ENCODE measurements at regions not wholly inside any gene's neighbourhood (a gene's known extent, or its start where the extent isn't known, plus 50 kb on each side); places are given as distances from the start of the nearest gene placed in this dataset.
"Not testable (repeated sequence)": the region's sequence is repeated elsewhere in the genome, so short reads cannot be mapped to it uniquely, and the experiment has no call there.

- H3K27me3 ChIP-seq (ENCODE audit: control insufficient read depth, insufficient read depth, low read length, poor library complexity, severe bottlenecking): no peaks in the 10 kb centered on the region
- H3K9ac ChIP-seq (ENCODE audit: extremely low read depth, low read length, poor library complexity, severe bottlenecking): no peak overlapping the region
- H3K4me3 ChIP-seq (ENCODE audit: low read length): no peak overlapping the region
- Mint-ChIP-seq H3K4me1 (peaks cover 6% of the 10 kb centered on the region), H3K36me3 (ENCODE audit: low read depth) (no peaks in the 10 kb centered on the region), H3K27me3 (ENCODE audit: insufficient read depth) (peaks cover 1% of the 10 kb centered on the region), H3K9me3 (no peaks in the 10 kb centered on the region), H3K4me3 (no peak overlapping the region), H3K27ac (no peak overlapping the region)
- no peaks in the 10 kb centered on the region for H3K36me3 ChIP-seq (ENCODE audit: control insufficient read depth, insufficient read depth, low read length)
- no peak overlapping the region for H3K27ac ChIP-seq (ENCODE audit: low read depth, low read length)
- WGBS, 2 experiments (ENCODE audit: insufficient coverage in 1 of 2, insufficient read length in 1 of 2): 40% methylated on average over 3 of the region's 3 CpGs; no CpG with 5 or more reads in 1 of the 2 experiments
- peak; percentile 69 for TF ChIP-seq CTCF (conservative IDR thresholded peaks at IDR 0.05)
- H3K4me1 ChIP-seq (ENCODE audit: control insufficient read depth, insufficient read depth, low read length): peaks cover 6% of the 10 kb centered on the region
- peak; percentile 62 for DNase-seq
- no peaks in the 10 kb centered on the region for H3K9me3 ChIP-seq (ENCODE audit: control insufficient read depth, low read length)
Observed at GRCh38 chr7:51369746-51370145, 53.1 kb upstream of the COBL start.

GRCh38 chr7:51369228-51369627 lies 52.6 kb upstream of the COBL start:
- not testable (repeated sequence) for DNase-seq; H3K4me3 Mint-ChIP-seq; H3K4me3 ChIP-seq (ENCODE audit: low read length); H3K9me3 Mint-ChIP-seq; H3K27ac Mint-ChIP-seq; H3K27me3 ChIP-seq (ENCODE audit: control insufficient read depth, insufficient read depth, low read length, poor library complexity, severe bottlenecking); H3K9me3 ChIP-seq (ENCODE audit: control insufficient read depth, low read length); H3K27ac ChIP-seq (ENCODE audit: low read depth, low read length); H3K36me3 Mint-ChIP-seq (ENCODE audit: low read depth); H3K36me3 ChIP-seq (ENCODE audit: control insufficient read depth, insufficient read depth, low read length); H3K27me3 Mint-ChIP-seq (ENCODE audit: insufficient read depth); H3K9ac ChIP-seq (ENCODE audit: extremely low read depth, low read length, poor library complexity, severe bottlenecking); H3K4me1 Mint-ChIP-seq; H3K4me1 ChIP-seq (ENCODE audit: control insufficient read depth, insufficient read depth, low read length)
- WGBS, 2 experiments (ENCODE audit: insufficient coverage in 1 of 2, insufficient read length in 1 of 2): 77 to 100% methylated on average over 1 to 3 of the region's 3 CpGs

- DNase-seq: no peak
- no peak overlapping the region for H3K4me3 ChIP-seq (ENCODE audit: low read length)
- no peaks in the 10 kb centered on the region for H3K36me3 ChIP-seq (ENCODE audit: control insufficient read depth, insufficient read depth, low read length)
- no peak overlapping the region for H3K27ac Mint-ChIP-seq
- no peak overlapping the region for H3K9ac ChIP-seq (ENCODE audit: extremely low read depth, low read length, poor library complexity, severe bottlenecking)
- H3K4me3 Mint-ChIP-seq: no peak overlapping the region
- H3K36me3 Mint-ChIP-seq (ENCODE audit: low read depth): no peaks in the 10 kb centered on the region
- H3K27me3 ChIP-seq (ENCODE audit: control insufficient read depth, insufficient read depth, low read length, poor library complexity, severe bottlenecking): no peaks in the 10 kb centered on the region
- H3K9me3 Mint-ChIP-seq: no peaks in the 10 kb centered on the region
- TF ChIP-seq CTCF (conservative IDR thresholded peaks at IDR 0.05): no peak
- H3K27me3 Mint-ChIP-seq (ENCODE audit: insufficient read depth): peaks cover 1% of the 10 kb centered on the region
- no peak overlapping the region for H3K27ac ChIP-seq (ENCODE audit: low read depth, low read length)
- H3K4me1 ChIP-seq (ENCODE audit: control insufficient read depth, insufficient read depth, low read length): peaks cover 6% of the 10 kb centered on the region
- 93% methylated on average over 1 of the region's 1 CpG; no CpG with 5 or more reads in 1 of the 2 experiments for WGBS, 2 experiments (ENCODE audit: insufficient coverage in 1 of 2, insufficient read length in 1 of 2)
- H3K9me3 ChIP-seq (ENCODE audit: control insufficient read depth, low read length): no peaks in the 10 kb centered on the region
- peaks cover 6% of the 10 kb centered on the region for H3K4me1 Mint-ChIP-seq
Observed at GRCh38 chr7:51368334-51368733, 51.7 kb upstream of the COBL start.

- WGBS, 2 experiments (ENCODE audit: insufficient coverage in 1 of 2, insufficient read length in 1 of 2): 72 to 83% methylated on average over 1 to 3 of the region's 3 CpGs
- Histone ChIP-seq H3K4me3 (ENCODE audit: low read length) (no peak overlapping the region), H3K9me3 (ENCODE audit: control insufficient read depth, low read length) (no peaks in the 10 kb centered on the region), H3K9ac (ENCODE audit: extremely low read depth, low read length, poor library complexity, severe bottlenecking) (no peak overlapping the region), H3K36me3 (ENCODE audit: control insufficient read depth, insufficient read depth, low read length) (no peaks in the 10 kb centered on the region), H3K27ac (ENCODE audit: low read depth, low read length) (no peak overlapping the region), H3K4me1 (ENCODE audit: control insufficient read depth, insufficient read depth, low read length) (peaks cover 6% of the 10 kb centered on the region), H3K27me3 (ENCODE audit: control insufficient read depth, insufficient read depth, low read length, poor library complexity, severe bottlenecking) (no peaks in the 10 kb centered on the region)
- no peaks in the 10 kb centered on the region for H3K9me3 Mint-ChIP-seq
- H3K36me3 Mint-ChIP-seq (ENCODE audit: low read depth): no peaks in the 10 kb centered on the region
- H3K4me1 Mint-ChIP-seq: peaks cover 6% of the 10 kb centered on the region
- no peak overlapping the region for H3K4me3 Mint-ChIP-seq
- H3K27ac Mint-ChIP-seq: no peak overlapping the region
- TF ChIP-seq CTCF (conservative IDR thresholded peaks at IDR 0.05): no peak
- no peak for DNase-seq
- H3K27me3 Mint-ChIP-seq (ENCODE audit: insufficient read depth): peaks cover 1% of the 10 kb centered on the region
Observed at GRCh38 chr7:51367614-51367968, 51.0 kb upstream of the COBL start.
